Vagina (tissue), 2 donors: ENCODE measurements at regions not wholly inside any gene's neighbourhood (a gene's known extent, or its start where the extent isn't known, plus 50 kb on each side); places are given as distances from the start of the nearest gene placed in this dataset.

Experiments used
- DNase-seq, 2 donors: peaks; one replicate each; pipeline ENCODE4 v3.0.0-alpha.2; 2017; ENCODE audit errors: extremely low spot score in 2 of 2
- H3K27ac ChIP-seq: fragments of 200-600 bp; sonication (generic); one replicate; pipeline ENCODE4 v1.5.1; 2019
- H3K27me3 ChIP-seq: fragments of 200-600 bp; sonication (generic); one replicate; pipeline ENCODE4 v1.5.1; 2019
- H3K36me3 ChIP-seq, 2 donors: fragments of 200-600 bp; sonication (generic); one replicate each; pipeline ENCODE4 v1.5.1; 2017 to 2019
- H3K4me1 ChIP-seq: fragments of 200-600 bp; sonication (generic); one replicate; pipeline ENCODE4 v1.5.1; 2019
- H3K4me3 ChIP-seq, 2 donors: fragments of 200-600 bp; sonication (generic); 1 replicate in 1 of 2; 2 replicates in 1 of 2; pipeline ENCODE4 v1.5.1; 2016 to 2019
- H3K9me3 ChIP-seq: fragments of 200-600 bp; sonication (generic); one replicate; pipeline ENCODE4 v1.5.1; 2019
- CTCF ChIP-seq, 3 experiments: fragments of 450-650 bp in 2 of 3; fragments of 200-600 bp in 1 of 3; sonication (generic) in 1 of 3; IDR thresholded peaks; one replicate each; pipeline ENCODE4 v1.5.1; 2017 to 2019; ENCODE audit warnings: antibody characterized with exemption in 3 of 3, mild to moderate bottlenecking in 2 of 3, moderate library complexity in 2 of 3
- POLR2A ChIP-seq, 2 donors: fragments of 450-650 bp; IDR thresholded peaks; one replicate each; pipeline ENCODE4 v1.6.1; 2017; ENCODE audit warnings: antibody characterized with exemption in 2 of 2, mild to moderate bottlenecking in 2 of 2, moderate library complexity in 2 of 2
- POLR2AphosphoS5 ChIP-seq, 2 donors: sonication (generic); formaldehyde crosslinking; IDR thresholded peaks; one replicate each; pipeline ENCODE4 v1.9.0; 2017; ENCODE audit warnings: antibody characterized with exemption in 2 of 2, mild to moderate bottlenecking in 2 of 2, low read depth in 1 of 2; ENCODE audit not compliant: insufficient read depth in 1 of 2
- intact Hi-C: fragments of 100-400 bp; cut with DNase I; formaldehyde crosslinking; loops from one replicate; pipeline ENCODE4 v1.15.1; 2023

- no peak for TF ChIP-seq POLR2AphosphoS5 (IDR thresholded peaks at IDR 0.05; ENCODE audit: insufficient read depth in 1 of 2, low read depth in 1 of 2)
- no peak for TF ChIP-seq POLR2A (IDR thresholded peaks at IDR 0.05)
- TF ChIP-seq CTCF (IDR thresholded peaks at IDR 0.05) = no peak
- no peak overlapping the region for H3K27ac ChIP-seq
- no peak for DNase-seq
- no peaks in the 10 kb centered on the region for H3K9me3 ChIP-seq
- no peaks in the 10 kb centered on the region for H3K27me3 ChIP-seq
- no peak overlapping the region for H3K4me3 ChIP-seq
- intact Hi-C loops = no loop called here
- H3K4me1 ChIP-seq = no peaks in the 10 kb centered on the region
- H3K36me3 ChIP-seq = no peaks in the 10 kb centered on the region
Measured at GRCh38 chr18:67586101-67586500, 69.6 kb upstream of the DSEL start.

GRCh38 chr18:67583621-67584020 is 67.1 kb upstream of the DSEL start:
- no peaks in the 10 kb centered on the region for H3K36me3 ChIP-seq
- no peaks in the 10 kb centered on the region for H3K4me1 ChIP-seq
- TF ChIP-seq POLR2A (IDR thresholded peaks at IDR 0.05) (no peak), CTCF (IDR thresholded peaks at IDR 0.05) (no peak), POLR2AphosphoS5 (IDR thresholded peaks at IDR 0.05; ENCODE audit: insufficient read depth in 1 of 2, low read depth in 1 of 2) (no peak)
- no peak overlapping the region for H3K27ac ChIP-seq
- DNase-seq = no peak
- intact Hi-C loops = no loop called here
- no peaks in the 10 kb centered on the region for H3K27me3 ChIP-seq
- no peaks in the 10 kb centered on the region for H3K9me3 ChIP-seq
- H3K4me3 ChIP-seq = no peak overlapping the region

GRCh38 chr18:67582488-67582887 is 66.0 kb upstream of the DSEL start:
- H3K4me3 ChIP-seq = no peak overlapping the region
- no peaks in the 10 kb centered on the region for H3K4me1 ChIP-seq
- H3K27ac ChIP-seq = no peak overlapping the region
- intact Hi-C loops = no loop called here
- no peak for DNase-seq
- H3K9me3 ChIP-seq = no peaks in the 10 kb centered on the region
- TF ChIP-seq CTCF (IDR thresholded peaks at IDR 0.05) (no peak), POLR2AphosphoS5 (IDR thresholded peaks at IDR 0.05; ENCODE audit: insufficient read depth in 1 of 2, low read depth in 1 of 2) (no peak), POLR2A (IDR thresholded peaks at IDR 0.05) (no peak)
- no peaks in the 10 kb centered on the region for H3K27me3 ChIP-seq
- H3K36me3 ChIP-seq = no peaks in the 10 kb centered on the region

DNA sequence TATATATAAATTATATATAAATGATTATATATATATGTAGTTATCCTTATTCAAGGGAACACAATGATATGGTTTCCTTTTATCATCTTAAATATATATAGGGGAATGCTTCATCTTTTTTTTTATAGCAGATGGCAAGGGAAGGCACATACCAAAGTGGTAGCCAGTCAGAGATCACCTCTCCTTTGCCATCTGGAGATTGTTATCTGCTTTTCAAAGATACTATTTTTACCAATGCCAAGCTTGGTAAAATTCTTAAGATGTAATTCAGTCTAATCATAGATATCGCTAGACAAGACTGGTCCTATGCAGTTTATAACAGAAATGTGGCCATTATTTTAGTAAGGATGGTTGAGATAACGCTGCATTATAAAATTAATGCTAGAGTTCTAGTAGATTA is 64.7 kb upstream of the DSEL start:
- intact Hi-C loops = no loop called here
- no peaks in the 10 kb centered on the region for H3K36me3 ChIP-seq
- no peak for DNase-seq
- TF ChIP-seq POLR2A (IDR thresholded peaks at IDR 0.05) (no peak), POLR2AphosphoS5 (IDR thresholded peaks at IDR 0.05; ENCODE audit: insufficient read depth in 1 of 2, low read depth in 1 of 2) (no peak), CTCF (IDR thresholded peaks at IDR 0.05) (no peak)
- H3K9me3 ChIP-seq = no peaks in the 10 kb centered on the region
- no peaks in the 10 kb centered on the region for H3K27me3 ChIP-seq
- H3K27ac ChIP-seq = no peak overlapping the region
- H3K4me1 ChIP-seq = no peaks in the 10 kb centered on the region
- no peak overlapping the region for H3K4me3 ChIP-seq

- Histone ChIP-seq H3K27me3 (no peaks in the 10 kb centered on the region), H3K36me3 (no peaks in the 10 kb centered on the region), H3K9me3 (no peaks in the 10 kb centered on the region), H3K4me3 (no peak overlapping the region), H3K4me1 (no peaks in the 10 kb centered on the region), H3K27ac (no peak overlapping the region)
- intact Hi-C loops = no loop called here
- DNase-seq = no peak
- no peak for TF ChIP-seq POLR2A (IDR thresholded peaks at IDR 0.05)
- no peak for TF ChIP-seq POLR2AphosphoS5 (IDR thresholded peaks at IDR 0.05; ENCODE audit: insufficient read depth in 1 of 2, low read depth in 1 of 2)
- no peak for TF ChIP-seq CTCF (IDR thresholded peaks at IDR 0.05)
Measured at GRCh38 chr18:67577386-67577785, 60.9 kb upstream of the DSEL start.
